Keratinocyte (primary cell): ENCODE measurements at regions not wholly inside any gene's neighbourhood (a gene's known extent, or its start where the extent isn't known, plus 50 kb on each side); places are given as distances from the start of the nearest gene placed in this dataset.

ENCODE experiments used
- DNase-seq: peaks from one replicate; pipeline ENCODE4 v3.0.0-alpha.2; 2011; ENCODE audit warnings: low read depth, missing footprints, low spot score
- FAIRE-seq: peaks from 2 replicates; lab custom pipeline; 2011; peaks lifted over from hg19 to GRCh38; lab: Jason Lieb, UNC
- H2AFZ ChIP-seq: 2 replicates; pipeline ENCODE4 v1.6.0; 2012; ENCODE audit warnings: low read length, control low read depth, inconsistent platforms; ENCODE audit not compliant: control insufficient read depth
- H3K27ac ChIP-seq: 2 replicates; pipeline ENCODE4 v1.5.1; 2011; ENCODE audit warnings: low read length; ENCODE audit not compliant: control insufficient read depth, insufficient read depth
- H3K27me3 ChIP-seq: 3 replicates; pipeline ENCODE4 v1.6.0; 2011; ENCODE audit warnings: low read length; ENCODE audit not compliant: control insufficient read depth, insufficient read depth; ENCODE audit errors: extremely low read depth
- H3K36me3 ChIP-seq, 2 experiments: 2 replicates in 1 of 2; 3 replicates in 1 of 2; pipeline ENCODE4 v1.5.1; 2011; ENCODE audit warnings: low read length in 2 of 2, mild to moderate bottlenecking in 1 of 2; ENCODE audit not compliant: control insufficient read depth in 2 of 2, insufficient read depth in 2 of 2; ENCODE audit errors: extremely low read depth in 1 of 2
- H3K4me1 ChIP-seq: 3 replicates; pipeline ENCODE4 v1.5.1; 2011; ENCODE audit warnings: low read length; ENCODE audit not compliant: control insufficient read depth, insufficient read depth; ENCODE audit errors: extremely low read depth
- H3K4me2 ChIP-seq: 3 replicates; pipeline ENCODE4 v1.6.0; 2011; ENCODE audit warnings: low read depth, low read length; ENCODE audit not compliant: control insufficient read depth, insufficient read depth; ENCODE audit errors: extremely low read depth
- H3K4me3 ChIP-seq, 3 experiments: fragments of 200-600 bp in 1 of 3; sonication (generic) in 1 of 3; 2 replicates in 2 of 3; 3 replicates in 1 of 3; pipeline ENCODE4 v1.5.1; 2011 to 2016; ENCODE audit warnings: low read length in 3 of 3, mild to moderate bottlenecking in 3 of 3, control low read depth in 2 of 3, inconsistent platforms in 1 of 3, low read depth in 1 of 3, mixed read lengths in 1 of 3, mixed run types in 1 of 3, moderate library complexity in 1 of 3; ENCODE audit not compliant: control insufficient read depth in 2 of 3, insufficient read depth in 2 of 3; ENCODE audit errors: extremely low read depth in 1 of 3
- H3K79me2 ChIP-seq: 2 replicates; pipeline ENCODE4 v1.6.0; 2012; ENCODE audit warnings: low read length; ENCODE audit not compliant: control insufficient read depth, insufficient read depth
- H3K9ac ChIP-seq: 3 replicates; pipeline ENCODE4 v1.6.0; 2011; ENCODE audit warnings: low read length; ENCODE audit not compliant: control insufficient read depth, insufficient read depth; ENCODE audit errors: extremely low read depth
- H3K9me1 ChIP-seq: 3 replicates; pipeline ENCODE4 v1.6.0; 2011; ENCODE audit warnings: low read length; ENCODE audit not compliant: control insufficient read depth, insufficient read depth; ENCODE audit errors: extremely low read depth
- H3K9me3 ChIP-seq: 2 replicates; pipeline ENCODE4 v1.5.1; 2012; ENCODE audit warnings: low read depth, low read length; ENCODE audit not compliant: control insufficient read depth
- H4K20me1 ChIP-seq: 3 replicates; pipeline ENCODE4 v1.6.0; 2011; ENCODE audit warnings: low read length; ENCODE audit not compliant: control insufficient read depth, insufficient read depth; ENCODE audit errors: extremely low read depth
- CTCF ChIP-seq, 3 experiments: IDR thresholded peaks in 1 of 3; conservative IDR thresholded peaks in 1 of 3; optimal IDR thresholded peaks in 1 of 3; 2 replicates in 2 of 3; 3 replicates in 1 of 3; pipeline versions ENCODE3 to v1.5.1; 2011; ENCODE audit warnings: low read length in 3 of 3, mild to moderate bottlenecking in 3 of 3, moderate library complexity in 2 of 3, control low read depth in 1 of 3, inconsistent platforms in 1 of 3; ENCODE audit not compliant: insufficient read depth in 2 of 3; ENCODE audit errors: extremely low read depth in 1 of 3
- EZH2 ChIP-seq: IDR thresholded peaks from one replicate; pipeline ENCODE4 v1.6.1; 2012; ENCODE audit warnings: inconsistent platforms, mild to moderate bottlenecking, low read length, moderate library complexity
- dilution Hi-C: fragments of 300-500 bp; cut with MboI; formaldehyde crosslinking; loops from one replicate; pipeline ENCODE4 v1.7.0; 2020; ENCODE audit warnings: low sequenced_read_pairs; ENCODE audit not compliant: extremely low pct_ligation_motif_present

GRCh38 chr1:168474322-168474721 is 69.5 kb downstream of the XCL2 start:
- peaks cover 3% of the 10 kb centered on the region for H3K9me3 ChIP-seq
- H3K36me3 ChIP-seq, result no peaks in the 10 kb centered on the region
- TF ChIP-seq EZH2 (no peak), CTCF (optimal IDR thresholded peaks at IDR 0.05 in 1 of 3, IDR thresholded peaks at IDR 0.05 in 1 of 3, conservative IDR thresholded peaks at IDR 0.05 in 1 of 3; ENCODE audit: extremely low read depth in 1 of 3, insufficient read depth in 2 of 3, low read length in 3 of 3) (no peak)
- H3K79me2 ChIP-seq, result no peaks in the 10 kb centered on the region
- FAIRE-seq (no peak), DNase-seq (no peak)
- no peaks in the 10 kb centered on the region for H4K20me1 ChIP-seq
- no peak overlapping the region for H2AFZ ChIP-seq
- no peak overlapping the region for H3K27ac ChIP-seq
- no peak overlapping the region for H3K9ac ChIP-seq
- no peaks in the 10 kb centered on the region for H3K9me1 ChIP-seq
- H3K4me1 ChIP-seq, result peaks cover 38% of the 10 kb centered on the region
- no peak overlapping the region for H3K4me3 ChIP-seq
- H3K27me3 ChIP-seq, result no peaks in the 10 kb centered on the region
- H3K4me2 ChIP-seq, result no peak overlapping the region
- dilution Hi-C loops, result no loop called here

- TF ChIP-seq EZH2 (no peak), CTCF (optimal IDR thresholded peaks at IDR 0.05 in 1 of 3, IDR thresholded peaks at IDR 0.05 in 1 of 3, conservative IDR thresholded peaks at IDR 0.05 in 1 of 3; ENCODE audit: extremely low read depth in 1 of 3, insufficient read depth in 2 of 3, low read length in 3 of 3) (no peak)
- peaks cover 45% of the 10 kb centered on the region for H3K4me1 ChIP-seq
- H2AFZ ChIP-seq, result no peak overlapping the region
- H3K4me3 ChIP-seq, result no peak overlapping the region
- H3K4me2 ChIP-seq, result no peak overlapping the region
- no peaks in the 10 kb centered on the region for H3K9me1 ChIP-seq
- H4K20me1 ChIP-seq, result no peaks in the 10 kb centered on the region
- H3K9me3 ChIP-seq, result peaks cover 3% of the 10 kb centered on the region
- no peak for FAIRE-seq
- no peak overlapping the region for H3K9ac ChIP-seq
- no peaks in the 10 kb centered on the region for H3K27me3 ChIP-seq
- DNase-seq, result no peak
- H3K27ac ChIP-seq, result no peak overlapping the region
- no peaks in the 10 kb centered on the region for H3K79me2 ChIP-seq
- dilution Hi-C loops, result no loop called here
- no peaks in the 10 kb centered on the region for H3K36me3 ChIP-seq
Observed at GRCh38 chr1:168473126-168473525, 70.7 kb downstream of the XCL2 start.
